22Rv1 (cell line): ENCODE measurements at regions not wholly inside any gene's neighbourhood (a gene's known extent, or its start where the extent isn't known, plus 50 kb on each side); places are given as distances from the start of the nearest gene placed in this dataset.

Experiments
- CTCF ChIP-seq: fragments of 450-650 bp; IDR thresholded peaks from 2 replicates; pipeline ENCODE4 v1.5.1; 2017; ENCODE audit warnings: mild to moderate bottlenecking
- ZFX ChIP-seq: fragments of 450-650 bp; IDR thresholded peaks from 2 replicates; pipeline ENCODE4 v1.6.1; 2017; ENCODE audit warnings: antibody characterized with exemption, borderline replicate concordance

DNA sequence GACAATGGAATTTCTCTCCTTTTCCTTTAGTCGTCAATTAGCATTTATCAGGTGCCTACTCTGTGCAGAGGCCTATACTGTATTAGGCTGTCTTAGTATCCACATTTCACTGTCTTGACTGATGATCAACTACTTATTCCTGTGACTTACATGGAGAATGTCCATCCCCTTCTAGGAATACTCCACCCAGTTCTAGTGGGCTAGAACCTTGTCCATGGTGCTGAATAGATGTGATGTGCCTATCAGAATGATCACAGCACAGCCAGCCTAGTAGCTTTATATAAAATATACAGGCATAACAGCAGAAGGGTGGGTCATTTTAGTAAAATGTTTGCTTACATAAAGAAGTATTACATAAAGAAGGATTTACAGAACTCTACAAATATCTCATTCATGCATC, 621.4 kb downstream of the PDCD6IP start:
- TF ChIP-seq CTCF: no peak
- no peak for TF ChIP-seq ZFX
